Muscle of leg (tissue), 3 donors: ENCODE measurements at regions not wholly inside any gene's neighbourhood (a gene's known extent, or its start where the extent isn't known, plus 50 kb on each side); places are given as distances from the start of the nearest gene placed in this dataset.

Source experiments
- DNase-seq: peaks from one replicate; pipeline ENCODE4 v3.0.0; 2013
- H3K27ac ChIP-seq: one replicate; pipeline ENCODE4 v1.5.1; 2013; ENCODE audit warnings: mild to moderate bottlenecking, low read length, control low read depth
- H3K27me3 ChIP-seq: one replicate; pipeline ENCODE4 v1.6.1; 2013; ENCODE audit warnings: low read length; ENCODE audit not compliant: control insufficient read depth, insufficient read depth
- H3K36me3 ChIP-seq: one replicate; pipeline ENCODE4 v1.6.1; 2013; ENCODE audit warnings: low read length; ENCODE audit not compliant: control insufficient read depth, insufficient read depth
- H3K4me1 ChIP-seq: one replicate; pipeline ENCODE4 v1.6.1; 2013; ENCODE audit warnings: low read length; ENCODE audit not compliant: control insufficient read depth, insufficient read depth
- H3K4me3 ChIP-seq: one replicate; pipeline ENCODE4 v1.5.1; 2013; ENCODE audit warnings: low read length, control low read depth
- H3K9me3 ChIP-seq: replicated peaks from 2 replicates; pipeline ENCODE4 v1.6.1; 2013; ENCODE audit warnings: low read depth, low read length; ENCODE audit not compliant: control insufficient read depth
- WGBS: methylation state at CpG from one replicate; pipeline ENCODE4 v1.1.5; 2013; ENCODE audit warnings: missing lambda C conversion rate; ENCODE audit not compliant: insufficient coverage; 5-methylcytosine and 5-hydroxymethylcytosine counted together

- H3K27me3 ChIP-seq = peaks cover 10% of the 10 kb centered on the region
- 50% methylated on average over 20 of the region's 27 CpGs for WGBS
- DNase-seq = no peak
- peaks cover 2% of the 10 kb centered on the region for H3K9me3 ChIP-seq
- H3K27ac ChIP-seq = no peak overlapping the region
- H3K36me3 ChIP-seq = no peaks in the 10 kb centered on the region
- H3K4me3 ChIP-seq = no peak overlapping the region
- peaks cover 43% of the 10 kb centered on the region for H3K4me1 ChIP-seq
Observed at GRCh38 chr2:238568455-238569440, 142.0 kb downstream of the ASB1 start.

DNA sequence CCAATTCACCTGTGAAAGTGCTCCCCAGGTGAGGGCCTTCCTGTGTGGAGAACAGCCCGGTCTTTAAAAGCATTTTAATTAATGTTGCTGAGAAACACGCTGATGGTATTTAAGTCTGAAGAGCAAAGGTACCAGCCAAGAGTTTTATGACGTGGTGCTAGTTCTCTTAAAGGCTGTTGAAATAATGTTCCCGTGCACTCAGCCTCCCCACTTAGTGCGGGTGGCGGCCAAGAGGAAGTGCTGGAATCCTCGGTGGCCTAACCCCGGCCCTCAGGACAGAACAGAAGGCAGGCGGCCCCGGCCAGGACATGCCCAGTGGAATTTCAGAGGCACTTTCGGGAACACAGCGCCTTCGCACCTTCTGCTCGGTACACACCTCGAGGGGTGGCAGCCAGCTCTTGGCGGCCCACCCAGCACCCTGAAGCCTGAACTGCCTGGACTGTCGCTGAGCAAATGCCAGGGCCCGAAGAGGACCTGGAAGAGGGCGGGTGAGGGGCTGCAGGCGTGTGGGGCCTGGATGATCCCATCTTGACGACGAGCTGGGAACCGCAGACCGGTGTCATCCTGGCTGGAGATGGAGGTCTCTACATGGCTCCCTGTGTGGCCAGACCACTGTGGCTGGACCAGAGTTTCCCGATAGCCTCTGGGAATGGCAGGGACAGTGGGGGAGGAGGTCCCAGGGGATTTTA is 142.9 kb downstream of the ASB1 start:
- peak; percentile 66 for DNase-seq

GRCh38 chr2:238570391-238570790 is 143.7 kb downstream of the ASB1 start:
- Histone ChIP-seq H3K27me3 (peaks cover 6% of the 10 kb centered on the region), H3K4me1 (peaks cover 42% of the 10 kb centered on the region), H3K4me3 (no peak overlapping the region), H3K27ac (no peak overlapping the region), H3K9me3 (peaks cover 2% of the 10 kb centered on the region), H3K36me3 (no peaks in the 10 kb centered on the region)
- no peak for DNase-seq
- 71% methylated on average over 10 of the region's 10 CpGs for WGBS

More for the DNA sequence above, 142.9 kb downstream of the ASB1 start:
- WGBS = 50% methylated on average over 24 of the region's 25 CpGs
- H3K27ac ChIP-seq = no peak overlapping the region
- H3K9me3 ChIP-seq = peaks cover 2% of the 10 kb centered on the region
- no peaks in the 10 kb centered on the region for H3K36me3 ChIP-seq
- H3K4me1 ChIP-seq = peaks cover 42% of the 10 kb centered on the region
- H3K4me3 ChIP-seq = no peak overlapping the region
- H3K27me3 ChIP-seq = peaks cover 6% of the 10 kb centered on the region

- Histone ChIP-seq H3K4me1 (peaks cover 38% of the 10 kb centered on the region), H3K9me3 (peaks cover 2% of the 10 kb centered on the region), H3K4me3 (no peak overlapping the region), H3K27me3 (peaks cover 10% of the 10 kb centered on the region), H3K36me3 (no peaks in the 10 kb centered on the region), H3K27ac (no peak overlapping the region)
- 62% methylated on average over 12 of the region's 17 CpGs for WGBS
- no peak for DNase-seq
Observed at GRCh38 chr2:238570926-238571325, 144.2 kb downstream of the ASB1 start.

DNA sequence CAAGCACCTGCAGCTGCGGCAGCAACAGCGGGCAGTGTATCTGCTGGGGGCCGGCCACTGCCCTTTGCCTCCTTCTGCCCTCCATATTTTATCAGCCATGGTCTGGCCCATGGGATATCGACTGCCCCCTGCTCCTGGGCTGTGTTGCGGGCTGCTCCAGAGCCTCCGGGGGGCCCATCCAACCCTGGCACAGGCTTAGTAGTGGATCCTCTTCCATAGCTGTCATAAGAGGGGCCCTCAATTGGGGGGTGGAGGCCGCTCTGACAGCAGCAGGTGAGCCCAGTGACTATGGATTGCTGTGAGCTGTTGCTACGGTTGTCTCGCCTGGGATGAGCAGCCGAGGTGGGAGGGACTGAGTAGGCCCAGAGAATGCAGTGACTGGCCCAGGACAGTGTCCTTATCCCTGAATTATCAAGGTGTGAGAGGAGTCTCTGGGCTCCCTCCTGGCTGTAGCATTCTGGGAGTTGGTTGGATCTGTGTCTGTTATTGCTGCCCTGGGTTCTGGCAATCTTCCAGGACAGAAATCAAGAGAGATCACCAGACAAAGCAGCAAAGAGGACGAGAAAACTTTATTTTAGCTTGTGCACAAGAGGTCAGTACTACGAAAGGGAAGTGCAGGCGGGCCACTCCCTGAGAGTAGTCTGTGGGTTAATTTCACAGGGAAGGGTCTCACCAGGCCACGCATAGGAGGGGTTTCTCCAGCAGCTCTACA is 145.1 kb downstream of the ASB1 start:
- Histone ChIP-seq H3K4me1 (peaks cover 36% of the 10 kb centered on the region), H3K27ac (no peak overlapping the region), H3K9me3 (peaks cover 2% of the 10 kb centered on the region), H3K36me3 (no peaks in the 10 kb centered on the region), H3K4me3 (no peak overlapping the region), H3K27me3 (peaks cover 10% of the 10 kb centered on the region)
- DNase-seq = no peak
- WGBS = 57% methylated on average over 8 of the region's 14 CpGs

DNA sequence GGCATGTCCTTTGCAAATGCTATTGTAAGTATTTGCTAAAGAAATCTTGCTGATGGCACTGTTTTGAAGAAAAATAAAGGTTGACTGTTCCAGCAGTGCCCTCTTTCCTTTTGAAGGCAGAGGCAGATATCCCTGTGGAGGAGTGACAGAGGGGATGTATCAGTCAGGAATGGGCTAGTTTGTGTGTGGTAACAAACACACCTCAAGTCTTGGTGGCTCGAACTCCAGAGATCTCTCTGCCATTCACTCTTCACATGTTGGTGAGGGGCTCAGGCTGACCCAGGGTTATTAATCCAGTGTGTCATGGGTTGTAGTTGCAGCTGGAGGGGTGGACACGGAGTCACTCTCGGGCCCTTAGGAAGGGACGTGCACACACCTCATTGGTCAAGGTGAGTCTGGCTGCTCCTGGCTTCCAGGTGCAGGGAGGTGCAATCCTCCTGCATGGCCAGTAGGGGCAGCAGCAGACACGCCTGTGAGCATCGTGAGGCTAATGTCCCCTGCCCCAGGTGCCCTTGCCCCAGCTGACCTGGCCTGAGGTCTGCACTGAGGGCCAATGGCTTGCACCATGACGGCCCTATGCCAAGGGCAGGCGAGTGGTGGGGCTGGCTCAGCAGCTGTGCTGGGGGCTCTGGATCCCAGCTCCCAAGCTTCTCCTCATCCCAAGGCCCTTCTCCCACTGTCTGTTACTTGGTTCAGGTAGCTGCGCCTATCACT is 146.5 kb downstream of the ASB1 start:
- 73% methylated on average over 8 of the region's 9 CpGs for WGBS
- no peak for DNase-seq
- Histone ChIP-seq H3K4me1 (peaks cover 31% of the 10 kb centered on the region), H3K27me3 (peaks cover 9% of the 10 kb centered on the region), H3K27ac (no peak overlapping the region), H3K4me3 (no peak overlapping the region), H3K36me3 (no peaks in the 10 kb centered on the region), H3K9me3 (peaks cover 2% of the 10 kb centered on the region)

DNA sequence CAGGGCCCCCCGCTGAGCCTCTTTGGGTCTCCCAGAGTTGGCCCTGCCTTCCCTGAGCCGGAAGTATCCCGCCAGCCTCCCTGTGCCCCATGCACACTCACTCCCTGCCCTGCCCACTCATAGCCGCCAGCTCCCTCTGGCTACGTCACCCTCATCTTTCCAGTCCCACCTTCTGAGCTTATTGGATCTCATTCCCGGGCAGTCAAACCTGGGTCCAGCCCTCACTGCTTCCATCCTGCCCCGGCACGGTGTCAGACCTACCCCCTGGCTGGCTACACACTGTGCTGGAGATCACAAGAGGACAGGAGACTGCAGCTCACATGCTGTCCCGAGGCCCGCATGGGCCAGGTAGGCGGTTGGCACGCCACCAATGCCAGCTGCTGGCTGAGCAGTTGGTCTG is 147.2 kb downstream of the ASB1 start:
- no peak for DNase-seq

GRCh38 chr2:238574490-238575271 is 148.0 kb downstream of the ASB1 start:
- DNase-seq = no peak
- H3K36me3 ChIP-seq = no peaks in the 10 kb centered on the region
- WGBS = 78% methylated on average over 13 of the region's 17 CpGs

More for the DNA sequence above, 147.2 kb downstream of the ASB1 start:
- Histone ChIP-seq H3K27me3 (peaks cover 6% of the 10 kb centered on the region), H3K9me3 (peaks cover 2% of the 10 kb centered on the region), H3K4me1 (peaks cover 25% of the 10 kb centered on the region), H3K4me3 (no peak overlapping the region), H3K27ac (no peak overlapping the region), H3K36me3 (no peaks in the 10 kb centered on the region)
- WGBS = 87% methylated on average over 11 of the region's 12 CpGs

DNA sequence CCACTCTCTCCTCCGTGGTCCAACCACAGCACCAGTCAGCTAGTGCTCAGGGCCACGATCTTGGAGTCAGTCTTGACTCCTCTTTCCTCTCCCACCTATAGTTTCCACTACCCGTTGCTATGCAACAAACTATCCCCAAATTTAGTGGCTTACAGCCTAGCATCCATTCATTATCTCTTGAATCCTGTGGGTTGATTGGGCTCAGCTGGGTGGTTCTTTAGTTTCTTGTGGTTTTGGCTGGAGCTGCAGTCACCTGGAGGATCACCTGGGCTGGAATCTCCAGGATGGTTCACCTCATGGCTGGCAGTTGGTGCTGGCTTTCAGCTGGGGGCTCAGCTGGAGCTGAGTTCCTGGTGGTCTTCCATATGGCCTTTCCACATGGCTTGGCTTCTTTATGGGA is 149.9 kb downstream of the ASB1 start:
- 43% methylated on average over 1 of the region's 3 CpGs for WGBS
- H3K4me1 ChIP-seq = peaks cover 3% of the 10 kb centered on the region
- no peaks in the 10 kb centered on the region for H3K9me3 ChIP-seq
- H3K27me3 ChIP-seq = peaks cover 6% of the 10 kb centered on the region
- H3K27ac ChIP-seq = no peak overlapping the region
- H3K4me3 ChIP-seq = no peak overlapping the region
- no peaks in the 10 kb centered on the region for H3K36me3 ChIP-seq
- no peak for DNase-seq

More at GRCh38 chr2:238574490-238575271, 148.0 kb downstream of the ASB1 start:
- peaks cover 17% of the 10 kb centered on the region for H3K4me1 ChIP-seq
- H3K9me3 ChIP-seq = peaks cover 2% of the 10 kb centered on the region
- peaks cover 6% of the 10 kb centered on the region for H3K27me3 ChIP-seq
- no peak overlapping the region for H3K4me3 ChIP-seq
- no peak overlapping the region for H3K27ac ChIP-seq
